ENCODE measurements at regions not wholly inside any gene's neighbourhood (a gene's known extent, or its start where the extent isn't known, plus 50 kb on each side); places are given as distances from the start of the nearest gene placed in this dataset.

GRCh38 chr6:80454661-80455365 lies 348.3 kb downstream of the BCKDHB start:
- H3K79me2 ChIP-seq (ENCODE audit: insufficient read depth, low read depth, low read length) = no peaks in the 10 kb centered on the region
- no TSS peak for BruUV-seq (replicated peaks)
- POLR2A ChIA-PET = no interaction called here

GRCh38 chr6:80454197-80454596 lies 347.7 kb downstream of the BCKDHB start:
- BruUV-seq (replicated peaks) = no TSS peak
- no peaks in the 10 kb centered on the region for H3K79me2 ChIP-seq (ENCODE audit: insufficient read depth, low read depth, low read length)
- H4K20me1 ChIP-seq (ENCODE audit: insufficient read depth, low read length) = no peaks in the 10 kb centered on the region
- CTCF ChIA-PET (ENCODE audit: unreplicated experiment) = no interaction called here
- no peaks in the 10 kb centered on the region for H3K36me3 ChIP-seq (ENCODE audit: insufficient read depth, low read length)
- POLR2A ChIA-PET = no interaction called here
- no peak for DNase-seq (ENCODE audit: low spot score)
- no peaks in the 10 kb centered on the region for H3K4me1 ChIP-seq (ENCODE audit: insufficient read depth, low read length, poor library complexity, severe bottlenecking)
- no peak overlapping the region for H3K27ac ChIP-seq (ENCODE audit: low read depth, low read length, poor library complexity, severe bottlenecking)
- H3K9me2 ChIP-seq (ENCODE audit: insufficient read depth, low read length) = no peaks in the 10 kb centered on the region
- H2AFZ ChIP-seq (ENCODE audit: low read length) = no peak overlapping the region
- H3K9me3 ChIP-seq (ENCODE audit: low read length) = no peaks in the 10 kb centered on the region
- intact Hi-C loops (cut with micrococcal nuclease; ENCODE audit: unreplicated experiment) = no loop called here
- TF ChIP-seq CTCF (conservative IDR thresholded peaks at IDR 0.05; ENCODE audit: low read length) (no peak), EZH2phosphoT487 (IDR thresholded peaks at IDR 0.05; ENCODE audit: borderline replicate concordance, low read depth, low read length) (no peak)
- no peak overlapping the region for H3K4me2 ChIP-seq (ENCODE audit: low read length)
- H3K4me3 ChIP-seq (ENCODE audit: low read depth, low read length, poor library complexity, severe bottlenecking) = no peak overlapping the region

More at GRCh38 chr6:80454661-80455365, 348.3 kb downstream of the BCKDHB start:
- Histone ChIP-seq H3K4me1 (ENCODE audit: insufficient read depth, low read length, poor library complexity, severe bottlenecking) (no peaks in the 10 kb centered on the region), H3K9me3 (ENCODE audit: low read length) (no peaks in the 10 kb centered on the region), H2AFZ (ENCODE audit: low read length) (no peak overlapping the region), H3K4me3 (ENCODE audit: low read depth, low read length, poor library complexity, severe bottlenecking) (no peak overlapping the region), H3K27ac (ENCODE audit: low read depth, low read length, poor library complexity, severe bottlenecking) (no peak overlapping the region), H3K36me3 (ENCODE audit: insufficient read depth, low read length) (no peaks in the 10 kb centered on the region), H4K20me1 (ENCODE audit: insufficient read depth, low read length) (no peaks in the 10 kb centered on the region), H3K4me2 (ENCODE audit: low read length) (no peak overlapping the region), H3K9me2 (ENCODE audit: insufficient read depth, low read length) (no peaks in the 10 kb centered on the region)
- intact Hi-C loops (cut with micrococcal nuclease; ENCODE audit: unreplicated experiment) = no loop called here
- DNase-seq (ENCODE audit: low spot score) = no peak
- CTCF ChIA-PET (ENCODE audit: unreplicated experiment) = no interaction called here
- TF ChIP-seq CTCF (conservative IDR thresholded peaks at IDR 0.05; ENCODE audit: low read length) (no peak), EZH2phosphoT487 (IDR thresholded peaks at IDR 0.05; ENCODE audit: borderline replicate concordance, low read depth, low read length) (no peak)

GRCh38 chr6:80449726-80450125 lies 343.3 kb downstream of the BCKDHB start:
- Histone ChIP-seq H3K36me3 (ENCODE audit: insufficient read depth, low read length) (no peaks in the 10 kb centered on the region), H4K20me1 (ENCODE audit: insufficient read depth, low read length) (no peaks in the 10 kb centered on the region), H3K4me2 (ENCODE audit: low read length) (no peak overlapping the region), H3K9me3 (ENCODE audit: low read length) (no peaks in the 10 kb centered on the region), H3K4me1 (ENCODE audit: insufficient read depth, low read length, poor library complexity, severe bottlenecking) (no peaks in the 10 kb centered on the region), H3K27ac (ENCODE audit: low read depth, low read length, poor library complexity, severe bottlenecking) (no peak overlapping the region), H3K4me3 (ENCODE audit: low read depth, low read length, poor library complexity, severe bottlenecking) (no peak overlapping the region), H3K79me2 (ENCODE audit: insufficient read depth, low read depth, low read length) (no peaks in the 10 kb centered on the region), H3K9me2 (ENCODE audit: insufficient read depth, low read length) (no peaks in the 10 kb centered on the region), H2AFZ (ENCODE audit: low read length) (no peak overlapping the region)
- no TSS peak for BruUV-seq (replicated peaks)
- POLR2A ChIA-PET = no interaction called here
- TF ChIP-seq EZH2phosphoT487 (IDR thresholded peaks at IDR 0.05; ENCODE audit: borderline replicate concordance, low read depth, low read length) (no peak), CTCF (conservative IDR thresholded peaks at IDR 0.05; ENCODE audit: low read length) (no peak)
- intact Hi-C loops (cut with micrococcal nuclease; ENCODE audit: unreplicated experiment) = no loop called here
- CTCF ChIA-PET (ENCODE audit: unreplicated experiment) = no interaction called here
- no peak for DNase-seq (ENCODE audit: low spot score)
